ENCODE measurements at regions not wholly inside any gene's neighbourhood (a gene's known extent, or its start where the extent isn't known, plus 50 kb on each side); places are given as distances from the start of the nearest gene placed in this dataset.
"Not testable (repeated sequence)": the region's sequence is repeated elsewhere in the genome, so short reads cannot be mapped to it uniquely, and the experiment has no call there.

DNA sequence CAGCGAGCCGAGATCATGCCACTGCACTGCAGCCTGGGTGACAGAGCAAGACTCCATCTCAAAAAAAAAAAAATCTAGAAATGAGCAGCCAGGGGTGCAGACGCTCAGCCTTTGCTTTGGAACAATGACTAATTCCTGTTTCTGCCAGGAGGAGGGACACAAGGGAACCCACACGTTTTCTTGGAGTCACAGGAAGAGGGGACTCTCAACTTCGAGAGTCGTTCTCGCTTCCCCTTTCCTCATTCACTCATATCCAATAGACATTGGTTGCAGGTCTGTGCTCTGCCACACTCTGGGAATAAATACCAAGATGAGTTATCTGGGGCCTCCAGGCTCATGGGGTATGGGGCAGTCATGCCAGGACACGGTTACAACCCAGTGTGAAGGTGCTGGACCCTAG is 91.5 kb upstream of the RREB1 start:
- H3K4me3 ChIP-seq (ENCODE audit: low read depth, low read length): no peak overlapping the region
- no peak for DNase-seq (ENCODE audit: low read depth)
- TF ChIP-seq, protein P1, sequence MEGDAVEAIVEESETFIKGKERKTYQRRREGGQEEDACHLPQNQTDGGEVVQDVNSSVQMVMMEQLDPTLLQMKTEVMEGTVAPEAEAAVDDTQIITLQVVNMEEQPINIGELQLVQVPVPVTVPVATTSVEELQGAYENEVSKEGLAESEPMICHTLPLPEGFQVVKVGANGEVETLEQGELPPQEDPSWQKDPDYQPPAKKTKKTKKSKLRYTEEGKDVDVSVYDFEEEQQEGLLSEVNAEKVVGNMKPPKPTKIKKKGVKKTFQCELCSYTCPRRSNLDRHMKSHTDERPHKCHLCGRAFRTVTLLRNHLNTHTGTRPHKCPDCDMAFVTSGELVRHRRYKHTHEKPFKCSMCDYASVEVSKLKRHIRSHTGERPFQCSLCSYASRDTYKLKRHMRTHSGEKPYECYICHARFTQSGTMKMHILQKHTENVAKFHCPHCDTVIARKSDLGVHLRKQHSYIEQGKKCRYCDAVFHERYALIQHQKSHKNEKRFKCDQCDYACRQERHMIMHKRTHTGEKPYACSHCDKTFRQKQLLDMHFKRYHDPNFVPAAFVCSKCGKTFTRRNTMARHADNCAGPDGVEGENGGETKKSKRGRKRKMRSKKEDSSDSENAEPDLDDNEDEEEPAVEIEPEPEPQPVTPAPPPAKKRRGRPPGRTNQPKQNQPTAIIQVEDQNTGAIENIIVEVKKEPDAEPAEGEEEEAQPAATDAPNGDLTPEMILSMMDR (IDR thresholded peaks at IDR 0.05; ENCODE audit: low read depth, low read length, missing control alignments): no peak

DNA sequence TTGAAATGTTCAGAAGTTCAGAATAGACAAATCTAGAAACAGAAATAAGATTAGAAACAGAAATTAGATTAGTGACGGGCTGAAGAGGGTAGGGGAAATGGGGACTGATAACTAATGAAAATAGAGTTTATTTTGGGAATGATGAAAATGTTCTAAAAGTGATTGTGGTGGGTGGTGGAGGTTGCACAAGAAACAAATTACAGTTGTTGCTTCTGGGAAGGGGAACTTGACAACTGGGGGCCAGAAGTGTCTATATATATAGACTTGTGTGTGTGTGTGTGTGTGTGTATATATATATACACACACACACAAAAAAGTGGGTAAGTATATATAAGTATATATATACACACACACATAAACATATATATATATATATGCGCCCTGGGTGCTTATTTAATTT is 86.5 kb upstream of the RREB1 start:
- no peak for DNase-seq (ENCODE audit: low read depth)
- TF ChIP-seq, protein P1 (IDR thresholded peaks at IDR 0.05; ENCODE audit: low read depth, low read length, missing control alignments): no peak
- no peak overlapping the region for H3K4me3 ChIP-seq (ENCODE audit: low read depth, low read length)

DNA sequence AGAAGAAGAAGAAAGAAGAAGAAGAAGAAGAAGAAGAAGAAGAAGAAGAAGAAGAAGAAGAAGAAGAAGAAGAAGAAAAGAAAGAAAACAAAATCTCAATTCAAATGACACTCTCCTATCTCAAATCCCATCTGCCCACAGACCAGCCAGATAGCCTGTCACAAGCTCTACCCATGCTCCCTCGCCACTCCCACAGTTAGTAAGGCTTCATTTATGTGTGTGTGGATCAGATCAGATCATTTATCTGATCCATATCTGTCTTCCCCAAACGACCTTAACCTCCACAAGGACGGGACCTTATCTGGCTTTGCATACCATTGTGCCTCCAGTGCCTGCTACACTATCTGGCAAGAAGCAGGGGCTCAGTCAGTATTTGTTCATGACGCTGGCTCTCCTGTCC is 81.9 kb upstream of the RREB1 start:
- no peak for DNase-seq (ENCODE audit: low read depth)
- TF ChIP-seq, protein P1 (IDR thresholded peaks at IDR 0.05; ENCODE audit: low read depth, low read length, missing control alignments): no peak
- H3K4me3 ChIP-seq (ENCODE audit: low read depth, low read length): no peak overlapping the region

DNA sequence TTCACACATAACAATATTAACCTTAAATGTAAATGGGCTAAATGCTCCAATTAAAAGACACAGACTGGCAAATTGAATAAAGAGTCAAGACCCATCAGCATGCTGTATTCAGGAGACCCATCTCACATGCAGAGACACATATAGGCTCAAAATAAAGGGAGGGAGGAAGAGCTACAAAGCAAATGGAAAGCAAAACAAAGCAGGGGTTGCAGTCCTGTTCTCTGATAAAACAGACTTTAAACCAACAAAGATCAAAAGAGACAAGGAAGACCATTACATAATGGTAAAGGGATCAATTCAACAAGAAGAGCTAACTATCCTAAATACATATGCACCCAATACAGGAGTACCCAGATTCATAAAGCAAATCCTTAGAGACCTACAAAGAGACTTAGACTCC is 78.8 kb upstream of the RREB1 start:
- not testable (repeated sequence) for H3K4me3 ChIP-seq (ENCODE audit: low read depth, low read length); DNase-seq (ENCODE audit: low read depth)

DNA sequence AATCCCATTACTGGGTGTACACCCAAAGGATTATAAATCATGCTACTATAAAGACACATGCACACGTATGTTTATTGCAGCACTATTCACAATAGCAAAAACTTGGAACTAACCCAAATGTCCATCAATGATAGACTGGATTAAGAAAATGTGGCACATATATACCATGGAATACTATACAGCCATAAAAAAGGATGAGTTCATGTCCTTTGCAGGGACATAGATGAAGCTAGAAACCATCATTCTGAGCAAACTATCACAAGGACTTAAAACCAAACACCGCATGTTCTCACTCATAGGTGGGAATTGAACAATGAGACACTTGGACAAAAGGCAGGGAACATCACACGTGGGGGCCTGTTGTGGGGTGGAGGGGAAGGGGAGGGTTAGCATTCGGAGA is 76.8 kb upstream of the RREB1 start:
- DNase-seq (ENCODE audit: low read depth); H3K4me3 ChIP-seq (ENCODE audit: low read depth, low read length): not testable (repeated sequence)

DNA sequence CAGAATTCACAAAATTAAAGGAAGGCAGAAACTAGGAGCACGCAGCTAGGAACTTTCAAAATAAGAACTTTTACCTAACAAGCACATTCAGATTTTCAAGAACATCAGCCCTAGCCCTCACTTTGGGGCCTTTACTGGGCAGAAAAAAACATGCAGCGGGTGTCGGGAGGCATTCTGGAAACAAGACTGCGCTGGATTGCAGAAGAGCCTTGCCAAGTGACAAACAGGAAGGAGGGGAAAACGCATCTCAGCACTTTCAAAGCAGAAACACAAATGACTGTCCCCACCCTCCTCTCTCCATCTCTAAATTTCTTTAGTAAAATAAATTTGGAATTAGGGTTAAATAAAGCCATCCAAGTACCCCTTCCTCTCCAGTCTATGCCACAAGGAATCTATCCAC is 74.6 kb upstream of the RREB1 start:
- H3K4me3 ChIP-seq (ENCODE audit: low read depth, low read length): no peak overlapping the region
- no peak for DNase-seq (ENCODE audit: low read depth)
- TF ChIP-seq, protein P1 (IDR thresholded peaks at IDR 0.05; ENCODE audit: low read depth, low read length, missing control alignments): no peak

DNA sequence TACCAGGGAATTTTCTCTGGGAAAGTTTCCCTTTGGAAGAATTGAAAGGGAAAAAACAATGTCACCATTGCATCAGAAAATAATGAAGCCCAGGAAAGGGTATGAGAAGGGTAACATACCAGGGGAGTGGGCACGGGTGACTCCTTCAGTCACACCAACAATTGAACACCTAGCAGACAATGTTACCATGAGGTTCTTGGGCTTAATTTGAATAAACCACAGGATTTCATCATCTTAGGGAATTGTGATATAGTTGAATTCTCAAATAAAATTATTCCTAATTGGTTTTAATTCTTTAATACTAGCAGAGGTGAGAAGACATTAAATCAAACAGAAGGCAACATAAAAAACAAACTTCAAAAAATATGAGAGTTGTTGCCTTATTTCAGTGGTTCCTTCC is 73.7 kb upstream of the RREB1 start:
- TF ChIP-seq, protein P1 (IDR thresholded peaks at IDR 0.05; ENCODE audit: low read depth, low read length, missing control alignments): no peak
- no peak for DNase-seq (ENCODE audit: low read depth)

DNA sequence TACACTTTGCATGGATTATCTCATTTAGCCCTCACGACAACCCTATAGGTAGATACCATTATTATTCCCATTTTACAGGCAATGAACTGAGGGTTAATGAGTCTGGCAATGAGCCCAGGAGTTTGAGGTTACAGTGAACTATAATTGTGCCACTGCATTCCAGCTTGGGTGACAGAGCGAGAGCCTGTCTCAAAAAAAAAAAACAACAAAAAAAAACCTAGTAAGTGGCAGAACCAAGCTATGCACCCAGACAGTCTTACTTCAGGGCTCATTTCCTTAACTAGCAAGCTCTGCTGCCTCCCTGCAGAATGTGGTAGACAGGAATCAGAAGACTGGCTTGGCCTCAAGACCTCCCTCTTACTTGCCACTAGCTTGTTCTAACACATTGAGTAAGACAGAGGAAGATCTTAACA is 71.9 kb upstream of the RREB1 start:
- TF ChIP-seq, protein P1 (IDR thresholded peaks at IDR 0.05; ENCODE audit: low read depth, low read length, missing control alignments): no peak
- H3K4me3 ChIP-seq (ENCODE audit: low read depth, low read length): no peak overlapping the region
- DNase-seq (ENCODE audit: low read depth): no peak

More for the DNA sequence above, 73.7 kb upstream of the RREB1 start:
- H3K4me3 ChIP-seq (ENCODE audit: low read depth, low read length): no peak overlapping the region
